HG03039 (cell line): ENCODE measurements at regions not wholly inside any gene's neighbourhood (a gene's known extent, or its start where the extent isn't known, plus 50 kb on each side); places are given as distances from the start of the nearest gene placed in this dataset.

ENCODE experiments used
- ATAC-seq: cut with Tn5 transposase; IDR thresholded peaks from one replicate; pipeline ENCODE4 v1.9.1; 2021; ENCODE audit warnings: mild to moderate bottlenecking, moderate library complexity; ENCODE audit not compliant: unreplicated experiment

DNA sequence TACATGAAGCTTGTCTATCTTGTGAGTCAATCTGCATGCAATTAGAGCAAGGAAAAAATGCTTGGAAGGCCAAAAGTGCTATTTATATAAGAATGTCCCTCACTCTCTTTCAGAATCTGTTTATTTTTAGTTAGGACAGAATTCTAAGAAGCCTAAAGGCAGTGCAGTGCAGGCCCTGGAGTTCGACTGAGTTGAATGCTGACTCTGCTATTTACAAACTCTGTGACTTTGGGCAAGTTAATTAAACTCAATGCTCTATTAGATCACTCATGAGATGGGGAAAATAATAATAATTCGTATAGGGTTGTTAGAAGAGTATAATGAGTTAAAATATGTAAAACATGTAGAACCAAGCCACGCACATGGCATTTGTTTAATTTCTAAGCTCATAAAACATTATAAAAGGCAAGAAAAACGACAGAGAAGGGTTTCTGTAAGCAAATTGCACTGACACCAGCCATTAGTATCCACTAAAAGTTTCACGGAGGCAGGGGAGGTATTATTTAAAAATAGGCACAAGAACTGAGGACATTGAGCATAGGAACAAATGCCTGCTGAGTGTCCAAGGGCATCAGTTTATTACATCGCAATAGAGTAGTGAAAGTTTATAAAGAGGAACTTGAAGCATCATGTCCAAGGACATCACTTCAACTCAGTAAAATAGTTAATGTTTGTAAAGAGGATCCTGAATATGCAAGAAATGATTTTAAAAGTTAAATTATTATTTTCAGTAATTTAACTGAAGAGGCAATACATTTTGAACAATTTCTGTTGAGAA is 115.0 kb upstream of the INPP4B start:
- ATAC-seq = no peak

DNA sequence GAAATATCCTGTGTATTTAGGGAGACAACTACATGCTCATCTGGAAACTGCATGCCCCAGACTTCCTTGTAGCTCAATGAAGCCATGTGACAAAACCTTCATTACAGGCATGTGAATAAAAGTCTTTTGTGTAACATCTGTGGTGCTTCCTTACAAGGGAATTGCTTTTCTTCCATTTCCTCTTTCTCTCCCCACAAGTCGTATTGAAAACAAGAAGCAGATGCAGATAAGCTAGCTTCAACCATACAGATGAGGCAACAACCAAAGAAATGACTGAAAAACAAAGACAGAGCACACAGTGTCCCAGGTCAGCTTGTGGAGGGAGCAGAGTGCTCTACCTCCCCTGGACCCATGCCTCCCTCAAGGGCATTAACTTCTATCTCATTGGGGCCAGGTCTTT is 115.8 kb upstream of the INPP4B start:
- ATAC-seq = no peak

DNA sequence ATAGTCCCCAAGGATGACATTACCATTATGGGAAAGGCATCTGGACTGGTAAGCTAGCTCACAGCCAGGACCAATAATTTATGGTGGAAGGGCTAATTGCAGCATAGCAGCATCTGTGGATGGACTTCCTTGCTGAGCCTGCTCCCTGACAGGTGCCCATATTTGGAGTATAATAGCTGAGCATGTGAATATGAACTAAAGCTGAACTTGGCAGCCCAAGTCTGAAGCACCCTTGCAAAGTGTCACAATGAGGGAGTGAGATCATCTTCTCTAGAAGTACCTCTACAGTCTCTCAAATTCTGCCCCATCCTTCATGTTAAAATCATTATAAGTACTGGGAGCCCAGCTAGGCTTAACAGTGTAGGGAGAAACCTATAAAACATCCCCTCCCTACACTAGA is 128.2 kb upstream of the INPP4B start:
- no peak for ATAC-seq

DNA sequence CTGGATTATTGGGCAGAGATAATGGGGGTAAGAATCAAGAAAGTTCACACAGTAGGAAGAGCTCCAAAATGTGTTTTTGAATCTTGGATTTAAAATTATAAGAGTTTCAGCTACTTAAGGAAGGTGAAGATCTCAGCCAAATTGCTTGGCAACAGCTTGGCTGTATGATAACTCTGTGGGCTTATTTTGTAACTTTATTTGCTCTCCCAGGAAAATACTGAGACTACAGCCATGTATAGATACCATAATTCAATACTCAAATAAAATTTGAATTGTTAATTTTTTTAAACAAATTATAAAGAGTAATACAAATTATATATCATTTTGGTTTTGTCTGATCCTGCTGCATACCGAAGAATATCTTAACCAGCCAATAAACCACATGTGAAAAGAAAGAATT is 129.5 kb upstream of the INPP4B start:
- ATAC-seq = no peak

DNA sequence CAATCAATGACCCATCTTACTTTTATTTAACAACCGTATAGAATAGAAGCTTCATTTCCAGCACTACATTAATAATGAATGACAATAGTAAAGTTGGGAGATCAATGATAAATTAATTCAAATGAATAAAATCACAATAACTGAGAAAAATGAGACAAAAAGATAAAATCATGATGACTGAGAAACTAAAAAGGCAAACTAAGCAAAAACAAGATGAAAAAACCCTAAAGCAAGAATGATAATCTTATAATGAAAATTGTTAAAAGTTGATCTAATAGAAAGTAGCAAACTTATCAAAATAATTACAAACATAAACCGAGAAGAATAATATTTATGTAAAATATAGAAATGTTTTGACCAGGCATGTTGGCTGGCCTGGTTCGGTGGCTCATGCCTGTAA is 130.4 kb upstream of the INPP4B start:
- ATAC-seq = no peak

DNA sequence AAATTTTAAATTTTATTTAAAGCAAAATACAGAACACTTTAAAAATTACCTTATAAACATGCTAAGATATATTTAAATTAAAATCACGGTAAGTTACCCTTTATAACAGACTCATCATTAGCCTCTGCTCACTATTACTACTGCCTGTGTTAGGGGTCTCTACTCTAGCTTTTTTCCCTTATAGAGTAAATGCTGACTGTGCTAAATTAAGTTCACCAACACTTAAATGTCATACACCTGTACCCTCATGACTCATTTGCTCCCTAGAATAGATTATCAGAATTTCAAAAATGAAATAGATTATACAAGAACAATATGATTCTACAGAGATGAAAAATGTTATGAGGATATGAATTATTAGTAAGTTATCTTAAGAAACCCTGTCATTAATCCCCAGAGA is 131.1 kb upstream of the INPP4B start:
- ATAC-seq = no peak

DNA sequence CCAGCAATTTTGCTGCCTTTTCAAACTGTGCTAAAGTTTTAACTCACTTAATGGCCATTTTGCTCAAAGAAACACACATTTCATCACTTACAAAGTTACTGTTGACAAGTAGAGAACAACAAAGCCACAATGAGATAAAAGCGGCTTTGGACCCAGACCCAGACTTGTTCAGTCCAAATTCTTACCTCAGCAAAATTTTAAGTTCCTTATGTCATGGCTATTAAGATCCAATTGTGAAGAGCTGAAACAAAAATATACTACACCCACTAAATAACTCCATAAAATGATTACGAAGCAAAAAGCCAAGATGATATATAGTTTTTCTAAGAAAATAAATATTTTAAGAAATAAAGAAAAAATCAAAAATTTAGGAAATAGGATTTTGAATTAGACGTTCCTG is 137.0 kb upstream of the INPP4B start:
- ATAC-seq = no peak

DNA sequence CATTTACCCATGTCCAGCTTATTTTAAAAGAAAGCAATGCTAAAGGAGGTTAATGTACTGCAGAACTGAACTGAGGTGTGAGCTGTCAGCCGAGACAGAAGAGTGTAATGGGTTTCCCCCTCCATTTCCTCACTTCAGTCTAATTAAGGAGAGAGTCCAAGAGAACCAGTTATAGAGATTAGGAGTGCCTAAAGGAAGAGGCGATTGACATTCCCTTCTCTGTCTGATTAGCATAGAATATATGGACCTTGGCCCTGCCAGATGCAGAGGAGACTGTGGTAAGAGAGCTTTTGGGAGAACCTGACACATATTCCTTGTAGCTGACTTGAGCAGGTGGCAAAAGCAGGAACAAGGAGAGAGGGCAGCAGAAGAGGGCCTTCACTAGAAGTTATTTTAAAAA is 137.5 kb upstream of the INPP4B start:
- ATAC-seq = no peak

DNA sequence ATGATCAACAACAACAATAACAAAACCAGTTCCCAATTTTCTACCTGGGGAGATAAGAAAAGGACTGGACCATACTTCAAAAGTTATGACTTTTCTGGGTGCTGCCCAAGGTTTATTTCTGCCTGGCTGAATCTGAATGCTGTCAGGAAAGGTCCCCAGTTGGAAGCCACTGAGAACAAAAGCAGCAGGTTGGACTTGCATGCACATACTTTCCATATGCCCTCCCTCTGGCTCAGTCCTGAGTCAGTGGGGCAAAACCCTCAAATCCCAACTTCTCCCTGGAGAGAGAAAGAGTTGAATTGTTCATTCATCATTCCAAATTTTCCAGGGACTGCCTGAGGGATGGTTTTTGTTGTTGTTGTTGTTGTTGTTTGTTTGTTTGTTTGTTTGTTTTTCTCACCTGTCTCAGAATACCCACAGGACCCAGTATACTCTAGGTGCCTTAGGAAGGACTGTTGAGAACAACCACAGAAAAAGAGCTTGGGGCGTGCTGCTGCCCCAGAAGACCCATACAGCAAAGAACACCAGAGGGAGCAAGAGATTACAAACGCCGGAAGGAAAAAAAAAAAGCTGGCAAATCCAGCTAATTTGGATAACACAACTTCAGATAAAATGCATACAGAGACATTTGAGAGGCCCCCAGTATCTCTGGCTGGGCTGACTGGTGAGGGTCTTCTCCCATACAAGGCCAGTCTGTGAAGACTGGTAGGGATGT is 138.9 kb upstream of the INPP4B start:
- no peak for ATAC-seq

DNA sequence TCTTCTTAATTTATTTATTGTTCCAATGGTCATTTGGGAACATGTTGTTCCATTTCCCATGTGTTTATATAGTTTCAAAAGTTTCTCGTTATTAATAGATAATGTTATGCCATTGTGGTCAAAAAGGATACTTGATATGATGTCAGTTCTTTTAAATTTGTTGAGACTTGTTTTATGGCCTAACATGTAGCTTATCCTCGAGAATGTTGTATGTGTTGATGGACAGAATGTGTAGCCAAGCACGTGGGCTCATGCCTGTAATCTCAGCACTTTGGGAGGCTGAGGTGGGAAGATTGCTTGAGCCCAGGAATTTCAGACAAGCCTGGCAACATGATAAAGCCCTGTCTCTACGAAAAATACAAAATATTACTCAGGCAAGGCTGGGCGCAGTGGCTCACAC is 168.5 kb upstream of the USP38 start:
- ATAC-seq = no peak

DNA sequence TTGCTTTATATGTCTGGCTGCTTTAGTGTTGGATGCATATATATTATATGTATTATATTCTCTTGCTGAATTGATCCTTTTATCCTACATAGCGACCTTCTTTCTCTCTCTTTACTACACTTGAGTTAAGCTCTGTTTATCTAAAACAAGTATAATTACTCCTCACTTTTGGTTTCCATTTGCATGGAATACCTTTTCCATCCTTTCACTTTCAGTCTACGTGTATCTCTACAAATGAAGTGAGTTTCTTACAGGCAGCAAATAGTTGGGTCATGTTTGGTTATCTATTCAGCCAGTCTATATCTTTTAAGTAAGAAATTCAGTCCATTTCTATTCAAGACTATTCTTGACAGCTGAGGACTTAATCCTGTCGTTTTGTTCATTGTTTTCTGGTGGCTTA is 167.5 kb upstream of the USP38 start:
- ATAC-seq = no peak

DNA sequence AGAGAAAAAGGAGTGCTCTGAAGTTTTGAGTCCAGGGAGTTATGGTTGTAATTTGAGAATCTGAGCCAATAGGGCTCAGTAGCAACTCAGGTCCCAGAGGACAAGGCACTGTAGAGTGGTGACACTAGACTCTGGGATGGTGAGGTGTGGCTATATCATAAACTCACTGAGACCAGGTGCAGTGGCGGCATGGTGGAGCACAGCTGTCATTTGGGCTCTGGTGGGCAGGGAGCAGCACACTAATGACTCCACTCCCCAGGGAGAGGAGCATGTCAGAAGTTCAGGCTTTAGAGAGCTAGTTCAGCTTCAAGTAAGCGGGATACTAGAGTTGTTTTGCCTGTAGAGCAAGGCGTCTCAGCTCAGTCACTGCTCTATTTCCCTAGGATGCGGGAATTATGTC is 165.4 kb upstream of the USP38 start:
- no peak for ATAC-seq

DNA sequence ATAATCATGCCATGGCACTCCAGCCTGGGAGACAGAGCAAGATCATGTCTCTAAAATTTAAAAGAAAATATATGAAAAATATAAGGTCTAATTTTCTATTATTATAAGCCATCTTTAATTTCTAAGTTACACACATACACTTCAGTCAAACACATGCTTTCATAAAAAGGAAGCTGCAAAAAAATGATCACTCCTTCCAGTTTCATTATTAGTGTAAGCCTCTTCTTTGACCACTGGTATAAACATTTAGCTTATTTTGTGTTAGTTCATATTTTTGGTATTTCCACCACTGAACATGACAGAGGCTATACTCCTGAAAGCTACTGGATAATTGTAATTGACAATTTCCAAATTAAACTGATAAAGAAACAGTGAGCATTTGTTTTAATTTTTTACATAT is 163.3 kb upstream of the USP38 start:
- ATAC-seq = peak; percentile 71

DNA sequence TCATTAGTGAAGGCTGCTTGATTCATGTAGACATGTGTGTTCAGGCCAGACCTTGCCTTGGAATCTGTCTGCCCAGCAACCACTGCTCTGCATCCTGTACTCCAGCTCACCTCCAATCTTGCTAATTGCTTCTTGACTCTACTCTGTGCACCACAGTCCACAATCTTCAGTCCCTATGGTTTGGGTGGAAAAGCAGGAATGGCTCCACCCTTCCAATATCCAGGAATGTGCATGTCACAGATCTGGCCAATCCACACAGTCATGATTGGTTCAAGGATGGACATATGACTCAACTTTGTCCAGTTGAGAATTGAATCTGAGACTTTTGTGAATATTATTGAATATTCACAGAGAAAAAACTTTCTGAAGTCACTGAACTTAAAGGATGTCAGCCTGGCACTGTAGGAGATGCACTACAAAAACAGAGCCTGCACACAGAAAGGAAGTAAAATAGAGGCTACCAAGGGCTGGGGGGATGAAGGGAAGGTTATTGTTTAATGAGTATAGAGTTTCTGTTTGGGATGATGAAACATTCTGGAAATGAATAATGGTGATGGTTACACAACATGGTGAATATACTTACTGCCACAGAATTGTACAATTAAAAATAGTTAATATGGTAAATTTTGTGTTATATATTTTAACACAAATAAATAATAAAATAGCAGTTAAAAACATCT is 161.3 kb upstream of the USP38 start:
- no peak for ATAC-seq

DNA sequence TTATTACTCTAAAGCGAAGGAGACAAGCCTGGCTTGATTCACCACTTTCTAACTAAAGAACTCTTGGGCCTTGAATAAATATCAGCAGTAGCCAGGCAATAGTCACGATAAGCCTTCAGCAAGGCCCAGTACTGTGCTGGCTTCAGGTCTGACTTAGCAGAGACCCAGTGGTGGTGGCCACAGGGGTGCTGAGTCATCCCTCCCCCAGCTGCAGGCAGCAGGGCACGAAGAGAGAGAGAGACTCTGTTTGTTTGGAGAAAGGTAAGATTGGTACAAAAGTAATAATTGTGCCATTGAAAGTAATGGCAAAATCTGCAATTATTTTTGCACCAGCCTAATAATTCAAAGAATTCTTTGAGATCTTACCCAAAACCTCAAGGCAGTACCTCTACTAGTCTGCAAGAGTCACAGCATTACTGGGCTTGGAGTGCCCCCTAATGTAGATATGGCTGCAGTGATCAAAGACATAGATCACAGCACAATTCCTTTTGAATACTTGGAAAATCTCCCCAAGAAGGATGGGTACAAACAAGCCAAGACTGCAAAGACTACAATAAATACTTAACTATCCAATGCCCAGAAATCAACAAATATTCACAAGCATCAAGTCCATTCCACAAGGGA is 159.5 kb upstream of the USP38 start:
- ATAC-seq = peak; percentile 55

DNA sequence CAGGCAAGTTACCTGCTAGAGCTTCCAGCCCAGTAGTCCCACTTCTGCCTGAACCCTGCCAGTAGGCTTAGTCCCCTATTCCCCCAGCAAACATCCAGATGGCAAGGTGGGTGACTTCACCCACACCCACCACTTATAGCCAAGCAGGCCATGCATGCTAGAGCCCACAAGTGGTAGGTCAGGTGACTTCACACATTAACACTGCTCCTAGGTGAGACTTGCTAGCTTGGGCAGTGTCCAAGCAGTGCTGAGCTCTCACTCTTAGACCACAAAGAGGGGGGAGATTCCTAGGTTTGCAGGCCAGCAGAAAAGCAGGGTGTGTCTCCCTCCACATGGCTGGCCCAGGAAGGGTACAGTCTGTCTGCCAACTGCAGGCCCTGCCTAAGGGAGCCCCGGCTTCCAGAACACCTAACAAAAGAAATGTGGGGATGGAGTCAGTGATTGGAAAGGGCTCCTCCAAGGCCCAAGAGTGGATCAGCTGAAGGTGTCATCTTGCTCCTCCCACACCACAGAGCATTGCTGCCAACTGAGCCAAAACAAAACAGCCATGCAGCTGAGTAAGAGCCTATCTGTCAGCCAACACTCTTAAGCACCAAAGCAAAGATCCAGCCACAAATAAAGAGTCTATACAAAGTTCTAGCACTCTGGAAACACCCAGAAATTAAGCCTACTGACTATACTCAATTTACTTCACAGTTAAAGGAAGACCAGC is 158.1 kb upstream of the USP38 start:
- ATAC-seq = no peak

DNA sequence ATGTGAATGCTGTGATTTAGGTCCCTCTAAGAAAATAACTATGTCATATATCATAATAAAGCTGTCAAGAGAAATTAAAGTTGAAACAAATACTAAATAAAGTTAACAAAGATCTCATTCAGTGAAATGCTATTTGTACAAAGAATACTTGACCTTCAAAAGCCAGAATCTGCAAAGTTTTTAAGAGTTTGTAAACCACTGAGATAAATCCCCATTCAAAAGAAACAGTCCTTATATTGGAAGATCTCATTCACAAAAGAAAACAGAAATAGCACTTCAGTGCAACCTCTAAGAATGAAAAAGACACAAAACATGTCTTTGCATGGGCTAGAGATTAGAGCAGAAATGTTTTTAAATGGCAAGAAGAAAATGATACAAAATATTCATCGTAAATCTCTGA is 149.1 kb upstream of the USP38 start:
- ATAC-seq = no peak

DNA sequence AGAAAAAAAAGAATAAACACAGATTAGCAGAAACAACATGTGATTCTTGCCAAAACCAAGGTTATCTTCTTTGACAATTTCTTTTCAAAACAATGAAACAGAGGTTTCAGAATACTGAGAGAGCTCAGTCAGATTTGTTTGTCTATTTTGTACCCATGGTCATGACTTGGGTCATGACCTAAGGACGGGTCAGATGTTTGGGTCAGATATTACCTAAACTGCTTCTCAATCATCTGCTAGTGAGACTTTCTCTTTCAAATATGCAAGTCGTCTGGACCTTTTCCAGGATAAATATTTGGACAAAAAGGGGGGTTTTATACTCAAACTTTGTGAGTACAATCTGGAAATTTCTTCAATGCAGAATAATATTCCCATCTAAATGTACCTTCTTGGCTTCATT is 148.3 kb upstream of the USP38 start:
- ATAC-seq = no peak

DNA sequence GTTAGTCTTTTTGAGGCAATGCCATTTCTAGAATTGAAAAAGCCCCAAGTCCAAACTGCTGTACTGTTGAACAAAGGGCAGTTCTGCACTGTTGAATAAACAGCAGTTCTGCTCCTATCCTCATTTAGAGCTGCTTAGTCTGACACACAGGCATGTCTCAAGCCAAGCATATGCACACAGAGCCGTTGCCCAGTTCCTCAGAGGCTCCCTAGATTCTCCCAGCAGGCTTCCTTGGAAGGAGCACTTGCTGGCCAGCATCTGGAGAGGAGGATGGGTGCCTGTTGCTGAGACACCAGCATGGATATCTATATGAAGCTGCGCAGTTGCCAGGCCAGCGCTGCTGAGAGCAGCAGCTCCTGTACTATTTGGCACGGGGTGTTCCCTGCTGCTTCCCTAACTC is 138.3 kb upstream of the USP38 start:
- no peak for ATAC-seq

DNA sequence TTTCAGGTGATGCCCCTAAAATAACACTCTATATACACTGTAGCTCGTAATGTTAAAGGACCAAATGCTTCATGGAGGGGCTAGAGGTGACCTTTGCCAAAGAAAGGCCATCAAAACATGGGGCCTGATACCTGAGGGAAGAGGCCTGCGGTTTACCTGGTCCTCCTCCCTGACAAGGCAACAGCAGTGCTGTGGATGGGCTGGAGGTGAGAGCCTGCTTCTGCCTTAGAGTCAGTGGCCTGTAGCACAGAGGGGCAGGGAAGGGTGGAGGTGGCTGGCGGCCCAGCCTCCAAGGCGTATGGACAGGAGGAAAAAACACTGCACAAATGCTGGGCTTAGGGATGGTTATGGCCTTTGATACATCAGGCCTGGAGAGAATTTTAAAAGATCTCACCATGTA is 137.8 kb upstream of the USP38 start:
- ATAC-seq = no peak

DNA sequence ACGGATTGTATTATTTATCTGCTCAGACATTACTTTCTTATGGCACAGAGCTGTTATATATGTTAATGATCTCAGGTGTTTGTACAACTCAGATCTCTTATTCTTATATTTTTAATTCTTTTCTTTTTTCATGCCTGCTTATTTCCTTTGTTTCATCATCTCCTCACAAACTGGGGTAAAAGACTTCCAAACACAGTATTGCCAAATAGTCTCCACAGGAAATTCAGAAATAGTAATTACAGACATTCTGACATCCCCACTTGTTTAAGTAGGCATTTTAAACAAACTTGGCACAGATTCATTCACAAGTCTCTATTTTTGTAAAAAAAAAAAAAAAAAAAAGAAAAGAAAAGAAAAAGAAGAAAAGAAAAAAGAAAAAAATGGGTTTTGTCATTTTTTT is 129.7 kb upstream of the USP38 start:
- ATAC-seq = no peak
